NAMALWA (cell line): ENCODE measurements at regions not wholly inside any gene's neighbourhood (a gene's known extent, or its start where the extent isn't known, plus 50 kb on each side); places are given as distances from the start of the nearest gene placed in this dataset.

Source experiments
- DNase-seq: peaks from one replicate; pipeline ENCODE4 v3.0.0-alpha.2; 2015; ENCODE audit warnings: low spot score

DNA sequence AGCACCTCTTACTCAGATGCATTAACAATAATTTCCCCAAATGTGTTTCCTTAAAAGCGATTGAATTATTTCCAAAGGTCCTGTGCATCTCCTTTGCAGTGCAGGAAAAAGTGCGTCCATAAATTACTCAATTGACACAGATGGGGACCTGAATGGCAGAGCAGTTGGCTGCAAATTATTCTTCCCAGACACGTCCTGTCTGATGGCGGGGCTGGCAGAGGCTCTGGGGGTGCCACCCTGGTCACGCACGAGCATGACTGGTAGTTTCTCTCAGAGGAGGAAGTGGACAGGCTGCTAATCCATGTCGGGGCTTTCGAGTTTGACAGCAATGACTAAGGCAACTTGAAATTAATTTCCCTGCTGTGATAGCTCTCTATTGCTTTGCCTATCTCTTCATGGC lies 264.8 kb upstream of the BRINP1 start:
- DNase-seq: no peak

DNA sequence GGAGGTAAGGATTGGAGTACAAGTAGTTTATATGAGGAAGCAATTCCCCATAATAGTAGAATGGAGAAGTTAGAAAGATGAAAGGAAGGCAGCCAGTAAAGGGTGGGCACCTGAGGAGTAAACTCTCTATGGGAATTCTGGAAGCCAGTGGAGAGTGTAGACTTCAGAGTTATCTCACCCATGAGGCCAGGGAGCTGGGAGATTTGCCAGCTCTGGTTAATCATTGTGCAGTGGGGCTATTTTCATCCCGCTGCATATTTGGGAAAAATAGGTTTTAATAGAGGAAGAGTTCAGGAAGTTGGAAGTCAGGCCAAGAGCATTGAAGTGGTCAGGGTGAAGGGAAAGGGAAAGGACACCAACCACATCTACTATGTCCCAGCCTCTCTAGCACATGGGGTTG lies 242.3 kb upstream of the BRINP1 start:
- DNase-seq: no peak

DNA sequence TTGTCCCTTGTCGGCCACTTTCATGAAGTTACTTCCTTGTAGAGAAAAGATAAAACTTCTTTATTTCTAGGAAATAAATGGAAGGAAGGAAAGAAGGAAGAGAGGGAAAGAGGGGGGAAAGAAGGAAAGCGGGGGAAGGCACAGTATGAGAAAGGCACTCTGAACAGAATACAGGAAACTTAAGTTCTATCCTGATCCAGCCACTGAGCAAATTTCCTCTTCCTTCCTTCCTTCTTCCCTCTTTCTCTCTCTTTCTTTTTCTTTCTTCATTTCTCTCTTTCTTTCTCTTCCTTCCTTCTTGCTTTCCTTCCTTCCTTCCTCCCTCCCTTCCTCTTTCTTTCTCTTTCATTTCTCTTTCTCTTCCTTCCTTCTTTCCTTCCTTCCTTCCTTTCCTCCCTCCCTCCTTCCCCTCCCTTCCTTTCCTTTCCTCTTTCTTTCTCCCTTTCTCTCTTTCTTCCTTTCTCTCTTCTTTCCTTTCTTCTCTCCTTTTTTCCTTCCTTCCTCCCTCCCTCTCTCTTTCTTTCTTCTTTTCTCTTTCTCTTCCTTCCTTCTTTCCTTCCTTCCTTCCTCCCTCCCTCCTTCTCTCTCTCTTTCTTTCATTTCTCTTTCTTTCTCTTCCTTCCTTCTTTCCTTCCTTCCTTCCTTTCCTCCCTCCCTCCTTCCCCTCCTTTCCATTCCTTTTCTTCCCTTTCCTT lies 240.2 kb upstream of the BRINP1 start:
- no peak for DNase-seq

DNA sequence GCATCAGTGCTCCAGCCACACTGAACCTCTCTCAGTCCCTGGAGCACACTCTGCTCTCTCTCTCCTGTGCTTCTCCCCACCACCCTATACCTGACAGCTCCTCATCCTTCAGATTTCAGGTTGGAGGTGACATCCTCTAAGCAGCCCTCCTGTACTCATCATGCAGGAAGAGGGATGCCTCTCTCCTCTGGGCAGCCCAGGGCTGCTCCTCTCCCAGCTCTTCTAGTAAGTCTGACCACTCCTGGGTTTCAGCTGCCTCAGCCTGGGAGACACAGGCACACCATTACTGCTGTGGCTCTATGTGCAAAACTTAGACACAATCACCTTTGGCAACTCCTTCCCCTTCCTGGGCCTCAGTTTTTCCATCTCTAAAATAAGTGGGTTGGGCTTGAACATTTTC lies 232.4 kb upstream of the BRINP1 start:
- DNase-seq: no peak

DNA sequence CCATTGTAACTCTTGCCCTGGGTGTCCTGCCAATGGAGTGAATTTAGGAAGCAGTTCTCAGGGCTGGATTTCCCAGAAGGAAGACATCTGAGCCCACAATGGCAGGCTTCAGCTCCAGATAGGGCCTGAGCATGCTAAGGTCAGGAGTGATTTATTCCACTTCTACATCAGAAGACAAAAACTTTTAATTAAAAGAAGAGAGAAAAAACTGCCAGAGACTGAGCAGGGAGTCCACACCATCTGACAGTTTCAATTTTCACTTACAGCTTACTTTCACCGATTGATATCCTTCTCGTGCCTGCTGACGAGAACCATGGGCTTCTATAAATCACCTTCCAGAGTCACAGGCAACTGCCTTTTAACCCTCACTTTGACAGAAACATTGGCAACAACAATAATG lies 228.3 kb upstream of the BRINP1 start:
- DNase-seq: no peak

DNA sequence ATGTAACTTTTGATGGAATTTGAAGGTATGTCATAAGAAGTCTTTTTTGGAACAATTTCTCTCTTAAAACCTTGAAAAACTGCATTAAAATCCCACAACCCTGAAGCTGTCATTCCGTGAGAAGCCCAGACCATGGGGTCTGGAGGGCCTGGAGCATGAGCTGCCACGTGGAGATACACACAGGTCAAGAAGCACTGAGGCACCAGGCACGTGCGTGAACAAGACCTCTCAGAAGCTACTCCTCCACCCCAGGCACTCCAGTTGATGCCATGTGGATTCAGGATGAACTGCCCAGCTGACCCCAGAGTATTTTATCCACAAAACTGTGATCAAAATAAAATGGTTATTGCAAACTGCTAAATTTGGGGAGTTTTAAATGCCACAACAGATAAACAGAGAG lies 227.5 kb upstream of the BRINP1 start:
- no peak for DNase-seq

DNA sequence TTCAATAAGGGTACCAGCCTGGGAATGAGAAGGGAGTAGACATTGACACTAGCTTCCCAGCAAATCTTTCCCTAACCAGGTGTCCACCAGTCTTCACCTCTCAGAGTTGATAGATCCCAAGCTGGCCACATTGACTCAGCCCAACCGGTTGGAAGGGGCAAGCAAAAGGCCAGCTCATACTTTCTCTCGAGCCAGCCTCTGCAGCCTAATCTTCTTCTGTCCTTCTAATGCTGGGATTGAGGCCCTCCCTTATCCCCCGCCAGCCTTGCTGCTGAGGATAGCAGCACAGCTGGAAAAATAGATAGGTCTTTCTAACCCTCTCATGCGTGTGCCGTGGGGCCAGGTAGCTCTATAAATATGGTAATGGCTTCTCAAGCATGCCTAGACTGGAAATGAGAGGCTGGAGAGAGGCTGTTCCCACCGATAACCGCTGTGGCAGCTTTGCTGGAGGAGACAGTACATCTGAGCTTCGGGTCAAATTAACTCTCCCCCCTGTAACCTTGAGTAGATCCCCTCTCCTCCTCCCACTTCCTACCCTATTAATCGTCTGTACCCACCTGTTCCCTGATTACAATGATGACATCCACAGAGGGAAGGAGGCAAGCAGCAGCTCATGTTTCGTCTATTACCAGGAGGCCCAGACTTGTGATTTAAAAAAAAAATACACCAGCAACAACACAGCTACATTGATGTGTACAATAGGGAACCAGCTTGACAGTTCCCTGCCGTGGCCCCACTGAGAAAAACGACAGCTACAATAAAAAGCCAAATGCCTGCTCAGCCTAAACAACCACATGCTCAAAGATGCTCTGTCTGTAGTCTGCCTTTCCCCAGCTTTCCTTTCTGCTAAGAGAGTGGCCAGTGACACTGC lies 219.9 kb upstream of the BRINP1 start:
- DNase-seq: no peak

DNA sequence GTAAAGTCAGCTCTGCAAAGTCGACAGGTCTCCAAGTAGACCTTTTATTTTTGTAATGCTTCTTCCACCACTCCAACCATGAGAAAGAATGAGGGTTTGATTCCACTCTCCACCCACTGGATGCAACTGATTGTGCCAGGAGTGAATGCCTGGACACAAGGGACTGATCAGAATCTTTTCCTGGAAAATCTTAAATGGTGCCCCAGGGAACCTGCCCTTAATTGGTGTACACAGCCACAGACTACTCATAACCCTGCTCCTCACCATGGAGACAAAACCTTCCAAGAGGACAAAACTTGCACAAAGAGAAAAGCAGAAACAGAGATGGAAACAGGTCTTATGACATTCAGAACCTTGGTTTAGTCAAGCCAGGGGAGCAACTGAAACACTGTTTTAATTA lies 208.6 kb upstream of the BRINP1 start:
- no peak for DNase-seq

DNA sequence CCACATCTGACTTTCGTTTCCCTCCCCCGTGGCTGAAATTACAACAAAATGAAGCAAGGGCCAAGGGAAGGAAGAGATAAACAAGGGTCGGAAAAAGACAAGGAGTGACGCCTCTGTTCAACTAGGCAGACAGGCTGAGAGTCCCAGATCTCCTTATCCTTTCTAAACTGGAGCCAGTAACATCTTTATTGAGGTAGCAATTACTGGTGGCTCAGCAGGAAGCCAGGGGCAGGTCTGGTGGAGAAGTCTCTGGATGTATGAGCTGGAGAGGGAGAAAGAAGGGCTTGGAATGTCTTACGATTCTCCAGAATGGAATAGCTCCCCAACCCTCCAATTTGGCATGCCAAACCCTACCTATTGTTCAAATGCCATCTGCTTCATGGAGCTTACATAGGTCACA lies 190.8 kb upstream of the BRINP1 start:
- no peak for DNase-seq

DNA sequence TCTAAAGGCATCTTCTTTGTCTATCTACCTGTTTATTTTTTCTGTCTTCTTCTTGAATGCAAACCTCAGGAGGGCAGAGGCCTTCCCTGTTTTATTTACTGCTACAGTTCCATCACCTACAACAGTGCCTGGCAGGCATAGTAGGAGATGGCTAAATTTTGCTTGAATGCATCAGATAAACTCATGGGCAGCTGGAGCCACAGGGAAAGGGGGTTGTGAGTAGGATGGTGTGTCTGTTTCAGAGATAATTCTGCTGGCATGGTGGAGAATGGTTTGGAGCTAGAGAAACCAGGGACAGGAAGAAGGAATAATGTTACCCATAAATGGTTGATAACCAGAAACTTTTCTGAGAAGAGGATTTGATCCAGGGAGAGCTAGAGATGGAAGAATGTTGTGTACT lies 189.8 kb upstream of the BRINP1 start:
- no peak for DNase-seq

DNA sequence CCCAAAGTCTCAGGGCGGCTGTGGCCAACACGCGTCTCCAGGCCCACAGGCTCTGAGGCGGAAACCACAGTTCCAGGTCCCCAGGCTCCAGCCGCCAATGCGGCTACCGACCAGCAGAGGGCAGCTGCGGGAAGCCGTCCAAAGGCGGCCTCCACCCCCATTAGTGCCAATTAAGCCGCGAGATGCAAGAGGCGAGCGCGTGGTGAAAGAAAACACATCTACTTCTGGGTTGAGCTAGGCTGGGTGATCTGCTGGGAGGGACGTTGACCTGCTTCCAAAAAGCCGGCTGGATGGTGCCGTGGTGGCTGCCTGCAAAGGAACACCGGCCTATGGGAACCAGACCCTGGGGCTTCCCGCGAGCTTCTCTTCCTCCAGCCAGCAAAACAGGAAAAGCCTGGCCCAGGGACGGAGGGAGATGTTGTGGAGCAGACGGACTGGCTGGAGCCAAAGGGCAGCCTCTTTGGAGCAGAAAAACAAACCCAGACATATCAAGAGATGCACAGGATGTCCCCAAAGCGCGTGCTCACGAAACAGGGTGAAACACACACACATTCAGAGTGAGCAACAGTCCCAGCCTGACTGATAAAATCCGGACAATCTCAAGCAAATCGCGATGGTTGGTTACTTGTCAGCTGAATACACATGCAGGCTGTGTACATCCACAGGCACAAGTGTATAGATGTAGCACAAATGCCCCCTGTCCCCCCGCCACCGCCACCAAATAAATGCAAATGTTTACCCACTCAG lies 187.1 kb upstream of the BRINP1 start:
- DNase-seq: peak; percentile 72

DNA sequence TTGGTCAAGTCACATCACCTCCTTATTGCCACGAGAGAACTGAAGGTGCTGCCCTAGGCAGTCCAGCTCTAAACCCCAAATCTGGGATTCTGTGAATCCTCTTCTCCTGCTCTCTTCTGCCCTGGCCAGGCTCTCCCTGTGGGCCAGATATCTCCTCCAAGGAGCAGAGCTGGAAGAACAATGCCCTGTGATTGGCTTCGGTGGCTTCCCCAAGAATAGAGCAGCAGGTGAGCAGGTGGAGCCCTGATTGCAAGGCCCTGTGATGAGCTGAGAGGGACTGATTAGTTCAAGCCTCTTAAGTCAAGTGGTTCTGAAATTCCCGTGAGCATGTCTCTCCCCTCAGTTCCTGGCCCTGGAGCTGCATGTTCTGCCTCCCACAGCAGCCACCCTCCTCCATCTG lies 175.3 kb upstream of the BRINP1 start:
- DNase-seq: no peak

DNA sequence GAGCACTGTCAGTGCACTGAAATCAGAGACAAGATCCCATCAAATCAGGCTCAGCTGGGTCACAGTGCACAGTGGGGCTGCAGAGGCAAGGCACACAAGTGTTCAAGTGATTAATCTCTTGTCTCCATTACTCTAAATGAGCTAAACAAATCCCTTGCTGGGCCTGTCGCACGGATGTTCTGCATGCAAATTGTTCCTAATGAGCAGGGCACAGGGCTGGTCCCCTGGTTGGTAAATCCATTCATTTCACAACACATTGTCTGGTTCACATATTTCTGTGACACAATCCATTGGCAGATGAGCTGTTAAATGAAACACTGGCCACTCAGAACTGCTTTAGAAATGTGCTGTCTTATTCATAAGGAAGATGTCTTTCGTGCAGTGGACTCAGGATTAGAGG lies 167.9 kb upstream of the BRINP1 start:
- no peak for DNase-seq

DNA sequence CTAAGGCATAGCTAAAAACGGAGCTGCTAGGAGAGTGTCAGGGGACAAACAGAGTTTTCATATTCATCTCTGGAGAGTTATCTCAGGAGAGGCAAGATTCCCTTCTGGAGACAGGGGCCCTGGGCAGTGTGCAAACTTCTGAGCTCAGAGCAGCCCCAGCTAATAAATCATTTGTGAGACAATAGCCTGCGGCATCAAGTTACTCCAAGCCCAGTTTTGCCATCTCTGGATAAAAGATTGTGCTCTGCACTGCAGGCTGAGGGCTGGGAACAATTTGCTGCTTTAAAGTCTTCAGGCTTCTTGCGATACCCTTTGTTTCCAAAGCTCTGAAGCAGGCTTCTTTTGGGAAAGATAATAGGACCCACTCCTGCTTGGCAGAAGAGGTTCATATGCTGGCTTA lies 164.3 kb upstream of the BRINP1 start:
- no peak for DNase-seq

DNA sequence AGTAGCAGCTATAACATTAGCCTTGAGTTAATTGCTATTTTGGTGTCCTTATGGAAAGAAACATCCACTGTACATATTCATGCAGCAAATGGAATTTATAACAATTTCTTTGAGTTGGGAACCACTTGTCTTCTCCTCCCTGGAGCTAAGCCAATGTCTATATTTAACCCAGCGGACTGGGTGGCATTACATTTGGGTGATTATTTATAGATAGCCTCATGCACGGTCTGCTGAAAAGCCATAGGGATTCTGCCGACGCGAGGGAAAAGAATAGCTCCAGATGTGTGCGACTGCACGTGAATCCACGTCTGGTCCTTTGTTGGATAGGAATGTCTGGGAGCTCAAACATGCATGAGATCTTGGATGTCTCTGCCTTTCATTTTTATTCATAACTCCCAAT lies 157.5 kb upstream of the BRINP1 start:
- no peak for DNase-seq

DNA sequence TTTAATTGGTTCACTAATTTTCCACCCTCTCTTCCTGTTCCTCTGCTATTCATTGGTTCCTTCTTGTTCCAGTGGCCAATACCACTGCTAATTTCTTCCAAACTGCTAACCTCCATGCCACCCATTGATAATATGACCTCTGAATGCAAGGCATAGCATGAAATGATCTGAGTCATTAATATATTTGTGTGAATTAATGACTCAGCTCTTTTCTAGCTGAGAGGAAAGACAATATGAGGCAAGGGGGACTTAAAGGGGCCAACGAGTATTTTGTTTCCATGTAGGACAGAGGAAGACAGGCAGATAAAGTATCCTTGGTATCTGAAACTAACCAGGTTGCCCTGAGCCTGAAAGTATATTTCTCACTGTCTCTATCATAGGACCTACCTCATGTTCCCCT lies 154.3 kb upstream of the BRINP1 start:
- DNase-seq: no peak

DNA sequence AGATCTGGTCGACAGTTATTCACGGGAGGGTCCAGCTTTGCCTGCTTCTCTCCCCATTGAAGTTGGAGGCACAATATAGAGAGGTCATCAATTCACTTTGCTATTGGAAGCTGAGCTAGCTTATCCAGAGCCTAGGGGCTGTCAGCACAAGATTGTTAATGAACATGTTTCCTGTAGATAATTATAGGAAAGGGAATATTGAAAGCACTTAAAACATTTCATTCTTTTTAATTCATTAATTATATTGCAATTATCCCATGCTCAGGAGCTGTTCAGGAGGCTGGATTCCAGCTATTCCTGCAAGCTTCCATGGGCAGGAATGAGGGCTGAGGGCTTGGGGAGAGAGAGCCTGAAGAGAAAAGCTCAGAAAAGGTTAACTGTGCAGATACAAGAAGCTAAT lies 153.1 kb upstream of the BRINP1 start:
- DNase-seq: no peak

DNA sequence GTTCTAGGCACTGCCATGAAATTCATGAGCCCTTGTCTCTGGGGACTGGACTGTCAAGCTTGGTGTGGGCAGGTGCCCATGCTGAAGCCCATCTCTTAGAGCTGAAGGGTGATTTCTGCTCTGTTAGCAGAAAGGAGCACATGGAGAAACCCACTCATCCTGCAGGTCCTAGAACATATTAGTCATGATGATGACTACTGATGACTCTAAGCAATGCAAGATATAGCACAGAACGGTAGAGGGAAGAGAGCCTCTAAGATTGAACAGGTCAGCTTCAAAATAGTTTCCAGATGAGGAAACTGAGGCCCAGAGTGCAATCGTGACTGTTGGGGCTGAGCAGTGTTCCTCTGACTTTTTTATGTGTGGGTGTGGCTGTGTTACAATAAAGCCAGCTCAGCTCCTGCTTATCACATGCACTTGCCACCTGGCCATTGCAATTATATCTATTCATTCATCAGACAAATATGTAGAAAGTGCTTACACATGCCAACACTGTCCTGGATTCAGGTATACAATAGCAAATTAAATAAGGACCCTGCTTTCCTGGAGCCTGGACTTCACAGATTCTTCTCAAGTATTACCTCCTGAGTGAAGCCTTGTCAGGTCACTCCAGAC lies 140.2 kb upstream of the BRINP1 start:
- DNase-seq: no peak

DNA sequence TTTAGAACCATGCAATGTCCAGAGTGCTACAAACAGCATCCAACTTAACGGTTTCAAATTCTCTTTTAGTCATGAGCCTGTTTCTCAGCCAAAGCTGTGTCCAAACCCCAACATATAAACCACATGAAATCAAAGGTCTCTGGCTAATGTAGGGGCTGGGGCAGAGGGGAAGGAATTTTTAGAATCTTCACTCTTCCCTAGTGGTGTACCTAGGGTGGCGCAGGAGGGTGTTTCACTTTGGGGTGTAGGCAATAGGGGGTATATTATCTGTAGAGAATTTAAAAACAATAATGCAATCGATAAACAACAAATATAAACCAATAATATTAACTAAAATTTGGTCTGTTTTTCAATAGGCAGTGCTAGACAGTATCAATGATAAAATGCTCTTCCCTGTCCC lies 132.1 kb upstream of the BRINP1 start:
- no peak for DNase-seq

DNA sequence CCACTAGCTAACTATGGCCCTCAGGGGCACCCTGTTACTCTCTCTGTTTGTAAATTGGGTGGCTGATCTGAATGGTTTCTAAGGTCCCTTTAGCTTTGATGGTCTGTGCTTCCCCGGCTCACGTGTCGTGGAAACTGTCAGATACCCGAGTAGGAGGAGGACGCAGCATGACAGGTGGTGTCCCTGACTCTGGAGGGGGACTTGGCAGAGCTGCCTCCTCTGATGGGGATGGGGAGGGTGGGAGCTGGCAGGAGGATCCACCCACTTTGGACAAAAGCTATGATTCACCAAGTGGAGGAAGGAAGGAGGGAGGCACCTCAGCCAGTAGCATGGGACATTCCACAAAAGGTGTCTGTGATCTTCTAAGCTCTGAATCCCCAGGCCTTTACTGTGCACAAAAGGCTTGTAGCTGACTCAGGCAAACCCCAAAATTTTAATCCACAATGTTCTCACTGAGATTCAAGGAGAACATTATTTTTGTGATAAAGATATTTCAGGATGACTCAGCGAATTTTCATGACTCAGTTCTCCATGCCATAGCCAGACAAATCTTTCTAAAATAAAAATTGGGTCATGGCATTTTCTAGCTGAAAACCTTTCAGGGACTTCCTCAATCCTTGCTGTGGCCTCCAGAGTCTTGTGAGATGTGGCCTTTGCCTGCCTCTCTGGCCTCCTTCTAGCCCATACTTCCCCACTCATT lies 131.0 kb upstream of the BRINP1 start:
- no peak for DNase-seq

DNA sequence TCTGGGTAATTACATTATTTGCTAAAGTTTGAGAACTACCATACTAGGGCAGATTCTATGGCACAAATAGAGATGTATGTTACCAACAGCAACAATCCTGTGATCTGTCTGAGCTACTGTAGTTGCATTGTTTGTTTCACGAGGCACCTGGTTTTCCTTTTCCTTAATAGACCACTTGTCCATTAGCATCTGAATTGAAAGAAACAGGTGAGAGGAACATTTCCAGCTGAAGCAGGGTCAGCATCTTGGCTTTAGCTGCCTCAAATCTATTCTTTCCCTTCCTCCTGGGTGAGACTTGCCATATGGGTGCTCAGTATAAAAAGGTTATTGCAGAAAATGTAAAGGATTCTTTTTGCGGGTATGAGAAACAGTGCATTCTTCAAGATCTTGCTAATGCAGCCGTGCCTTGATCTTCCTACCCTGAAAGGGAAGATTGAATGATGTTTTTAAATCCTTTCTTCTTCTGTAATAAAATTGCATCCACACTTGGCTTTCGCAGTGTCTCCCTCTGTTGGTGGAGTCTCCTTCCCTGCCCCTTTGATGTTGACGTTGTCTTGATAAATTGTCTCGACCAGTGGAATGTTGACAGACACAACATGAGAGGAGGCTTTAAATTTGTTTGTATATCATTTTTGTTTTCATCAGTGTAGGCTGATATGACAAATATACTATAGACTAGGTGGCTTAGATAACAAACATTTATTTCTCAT lies 118.0 kb upstream of the BRINP1 start:
- no peak for DNase-seq
